ENCODE measurements at regions not wholly inside any gene's neighbourhood (a gene's known extent, or its start where the extent isn't known, plus 50 kb on each side); places are given as distances from the start of the nearest gene placed in this dataset.

DNA sequence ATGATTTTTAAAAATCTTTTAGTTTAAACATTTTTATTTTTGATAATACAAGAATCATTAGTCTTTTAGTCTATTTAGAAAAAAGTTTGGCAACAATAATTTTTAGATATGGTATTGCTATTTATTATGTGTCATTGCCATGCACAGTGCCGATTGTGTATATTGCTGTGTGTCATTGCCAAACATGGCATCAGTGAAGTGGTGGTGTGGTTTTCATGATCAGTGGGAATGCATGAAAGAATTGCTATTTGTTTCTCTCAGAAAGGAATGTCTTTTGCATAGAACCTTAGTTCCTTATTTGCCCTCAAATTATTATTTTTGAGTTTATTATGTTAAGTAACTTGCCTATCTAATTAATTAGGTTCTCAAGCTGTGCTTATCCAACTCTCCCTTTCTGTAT lies 397.5 kb upstream of the PDE3A start:
- DNase-seq (ENCODE audit: extremely low read depth, low read depth): no peak

DNA sequence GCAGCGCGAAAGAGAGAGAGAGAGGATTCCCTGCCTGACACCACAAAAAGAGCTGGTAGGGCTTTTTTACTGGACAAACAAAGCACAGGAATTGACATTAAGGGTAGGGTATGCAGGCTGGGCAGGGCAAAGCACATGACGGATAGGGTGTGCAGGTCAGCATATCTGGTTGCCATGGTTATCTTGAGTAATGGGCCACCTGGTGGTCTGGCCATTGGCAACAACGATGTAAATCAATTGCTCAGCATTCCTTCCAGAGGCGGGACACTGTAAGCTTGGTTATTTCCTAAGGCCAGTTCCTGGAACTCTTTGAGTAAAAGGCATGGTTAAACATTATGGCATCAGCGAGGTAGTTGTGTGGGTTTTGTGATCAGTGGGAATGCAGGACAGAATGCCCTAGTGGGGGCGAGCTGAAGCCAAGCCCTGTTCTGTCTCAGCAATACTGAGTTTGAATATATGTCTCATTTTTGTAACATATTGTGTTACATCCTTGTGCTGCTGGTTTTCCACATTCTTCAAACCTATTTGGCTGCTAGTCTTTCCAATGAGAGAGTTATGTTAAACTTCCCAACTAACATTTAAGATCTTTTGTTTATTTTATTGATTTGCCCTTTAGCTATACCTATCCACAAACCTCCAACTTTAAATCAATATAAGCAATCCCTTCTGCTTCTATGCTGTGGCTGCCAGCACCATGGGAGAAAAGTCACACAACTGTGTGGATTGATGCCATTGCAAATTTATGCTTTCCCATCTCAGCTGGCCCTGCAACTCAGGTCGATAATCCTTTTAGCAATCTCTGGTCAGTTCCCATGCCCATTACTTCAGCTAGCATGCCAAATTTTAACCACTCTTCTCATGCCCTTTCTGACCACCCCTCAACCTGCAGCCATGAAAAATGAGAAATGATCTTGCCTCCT lies 396.7 kb upstream of the PDE3A start:
- peak; percentile 91 for DNase-seq (ENCODE audit: extremely low read depth, low read depth)

DNA sequence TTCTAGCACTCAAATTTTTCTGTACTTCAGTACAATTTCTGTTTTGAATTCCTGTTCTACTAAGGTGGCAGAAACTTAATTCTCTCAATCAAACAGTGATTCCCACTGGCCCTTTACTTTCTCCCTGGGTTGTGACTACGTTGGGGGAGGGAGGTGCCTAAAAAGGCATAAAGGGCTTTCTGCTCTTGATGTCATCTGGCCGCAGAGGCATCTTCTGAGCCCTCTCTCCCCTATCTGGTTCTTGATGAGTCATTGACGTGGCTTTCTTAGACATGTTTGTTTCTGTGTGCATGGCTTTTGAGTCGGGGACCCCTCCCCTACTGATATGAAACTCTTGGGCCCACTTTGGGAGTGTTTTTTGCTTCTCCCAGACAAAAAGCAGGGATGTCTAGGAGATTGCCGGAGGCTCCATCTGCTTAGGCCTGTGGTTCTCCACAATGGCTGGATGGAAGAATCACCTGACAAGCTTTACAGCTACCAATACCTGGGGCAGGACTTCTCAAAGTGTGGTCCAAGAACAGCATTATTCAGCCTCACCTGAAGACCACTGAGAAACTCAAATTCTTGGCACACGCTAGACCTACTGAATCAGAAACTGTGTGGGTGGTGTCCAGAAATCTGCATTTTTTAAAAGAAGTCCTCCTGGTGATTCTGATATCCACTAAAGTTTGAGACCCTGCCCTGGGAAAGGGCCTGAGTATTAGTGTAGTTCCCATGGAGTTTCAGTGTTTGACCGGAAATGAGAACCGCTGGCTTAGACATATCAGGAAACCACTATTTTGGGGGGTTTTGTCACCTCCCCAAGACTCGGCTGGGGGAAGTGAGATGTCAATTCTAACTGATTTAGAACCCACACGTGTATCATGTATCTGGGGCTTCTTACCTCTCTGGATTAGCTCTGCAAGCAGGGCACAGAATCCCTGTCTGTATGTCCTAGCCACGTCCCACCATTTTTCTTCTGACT lies 395.7 kb upstream of the PDE3A start:
- DNase-seq (ENCODE audit: extremely low read depth, low read depth): peak; percentile 76

DNA sequence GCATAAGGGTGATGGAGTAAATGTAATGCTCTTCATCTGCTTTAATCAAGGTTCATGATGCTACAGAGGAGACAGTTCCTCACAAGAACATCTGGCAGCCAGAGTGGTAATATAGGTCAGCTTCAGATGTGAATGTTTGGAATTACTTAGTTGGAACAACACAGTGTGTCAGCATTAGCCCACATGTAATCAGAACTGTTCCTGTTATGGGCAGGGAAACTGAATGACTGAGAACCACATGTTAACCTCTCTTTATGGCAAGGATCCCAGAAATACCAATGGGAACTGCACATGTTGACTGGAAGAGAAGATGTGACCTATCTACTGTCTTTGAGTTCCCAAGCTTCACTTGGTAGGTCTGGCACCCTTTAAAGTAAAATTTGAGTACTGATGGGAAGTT lies 390.1 kb upstream of the PDE3A start:
- no peak for DNase-seq (ENCODE audit: extremely low read depth, low read depth)

DNA sequence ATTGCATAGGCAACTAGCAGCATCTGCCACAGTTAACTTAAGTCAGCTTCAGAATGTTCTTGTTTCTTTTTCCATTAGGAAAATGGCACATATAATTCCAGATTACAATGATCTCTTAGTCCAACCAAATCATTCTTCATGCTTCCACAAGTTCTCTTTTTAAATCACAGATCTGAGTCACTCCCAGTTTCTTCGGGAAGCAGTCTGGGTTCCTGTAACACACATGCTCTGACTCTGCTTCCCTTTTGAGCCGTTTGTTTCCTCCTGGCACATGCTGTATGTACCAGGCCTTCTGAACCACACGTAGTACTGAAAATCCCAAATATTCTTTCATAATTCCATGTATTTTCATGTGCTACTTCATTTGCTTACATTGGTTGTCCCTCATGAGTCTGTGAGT lies 388.8 kb upstream of the PDE3A start:
- DNase-seq (ENCODE audit: extremely low read depth, low read depth): no peak

DNA sequence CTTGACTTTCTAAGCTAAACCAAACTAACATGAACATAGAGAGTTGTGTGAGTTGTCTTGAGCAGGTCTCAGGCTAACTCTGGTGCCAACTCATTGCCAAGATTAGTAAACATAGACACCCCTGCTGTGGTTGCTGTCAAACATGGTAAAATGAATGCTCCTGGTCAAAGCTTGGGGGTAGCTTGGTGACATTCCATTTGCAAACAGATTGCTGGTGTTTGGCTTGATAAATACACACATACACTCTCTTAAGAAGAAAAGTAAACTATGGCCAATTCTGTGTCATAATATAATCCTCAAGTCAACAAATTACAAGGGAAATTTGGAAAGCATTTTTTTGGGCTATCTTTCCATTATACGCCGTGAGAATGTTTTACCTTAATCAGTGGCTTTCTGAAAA lies 386.4 kb upstream of the PDE3A start:
- no peak for DNase-seq (ENCODE audit: extremely low read depth, low read depth)

DNA sequence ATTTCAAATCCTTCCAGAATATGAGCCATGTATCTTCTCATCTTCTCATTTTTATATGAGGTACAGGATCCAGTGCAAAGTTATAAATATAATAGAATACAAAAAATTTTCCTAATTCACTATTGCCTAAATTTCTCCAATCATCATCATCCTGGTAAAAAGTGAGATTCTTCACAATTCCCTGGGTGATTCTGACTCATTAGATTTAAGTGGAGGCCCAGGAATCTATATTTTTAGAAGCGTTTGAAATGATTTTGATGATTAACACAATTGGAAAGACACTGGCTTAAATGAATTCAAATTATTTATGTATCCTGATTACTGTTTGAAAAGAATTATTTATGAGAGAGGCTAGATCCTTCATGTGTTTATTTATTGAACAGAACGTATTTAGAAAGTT lies 380.3 kb upstream of the PDE3A start:
- no peak for DNase-seq (ENCODE audit: extremely low read depth, low read depth)

DNA sequence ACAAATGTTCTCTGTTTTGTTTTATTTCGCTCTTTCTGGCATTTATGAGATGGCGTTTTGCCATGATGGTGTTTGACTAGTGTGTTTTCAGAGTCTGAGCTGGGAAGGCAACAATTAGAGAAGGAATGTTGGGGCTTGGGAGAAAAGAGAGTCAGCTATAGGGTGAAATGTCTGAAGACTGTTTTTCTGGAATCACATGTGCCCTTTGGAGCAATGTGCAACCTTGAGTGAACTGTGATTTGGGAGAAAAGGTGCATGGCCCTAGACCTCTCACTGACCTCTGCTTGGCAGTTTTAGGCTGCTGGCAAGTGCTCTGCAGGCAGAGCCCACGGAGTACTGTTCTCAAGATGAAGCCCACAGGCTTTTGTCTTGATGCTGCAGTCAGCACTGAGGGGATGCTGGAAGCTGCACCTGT lies 379.9 kb upstream of the PDE3A start:
- DNase-seq (ENCODE audit: extremely low read depth, low read depth): no peak

DNA sequence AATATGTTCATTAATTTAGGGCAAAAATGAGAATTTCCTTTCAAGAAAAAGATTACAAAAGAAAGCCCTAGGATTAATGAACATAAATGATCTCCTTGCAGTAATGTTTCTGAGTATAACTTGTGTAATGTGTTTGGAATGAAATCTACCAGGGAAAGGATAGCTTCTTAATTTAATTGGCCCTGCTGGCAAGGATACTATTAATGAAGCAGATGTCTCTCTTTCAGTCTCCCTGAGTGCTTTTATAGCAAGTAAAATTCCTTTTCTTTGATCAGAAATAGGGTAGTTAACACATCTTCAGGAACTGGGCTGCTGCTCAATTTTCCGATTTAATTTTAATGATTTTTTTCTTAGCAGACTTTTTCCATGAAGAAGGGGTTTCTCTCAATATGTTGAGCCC lies 379.4 kb upstream of the PDE3A start:
- DNase-seq (ENCODE audit: extremely low read depth, low read depth): no peak

DNA sequence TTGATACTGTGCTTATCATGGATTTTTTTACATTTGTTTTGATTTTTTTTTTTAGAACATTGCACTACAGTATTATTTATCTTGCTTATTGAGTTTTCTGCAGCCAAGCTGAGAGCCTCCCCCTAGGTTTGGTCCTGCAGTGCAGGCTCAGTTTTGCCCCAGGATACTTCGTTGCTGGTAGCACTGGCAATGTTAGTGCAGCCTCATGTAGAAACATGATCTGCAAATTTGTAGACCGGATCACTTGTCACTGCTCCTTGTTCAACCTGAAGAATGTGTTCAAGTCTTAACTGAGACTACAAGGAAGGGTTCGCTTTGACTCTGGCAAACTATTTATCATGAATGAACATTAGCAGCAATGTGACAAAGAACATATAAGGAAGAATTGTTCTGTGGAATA lies 377.2 kb upstream of the PDE3A start:
- DNase-seq (ENCODE audit: extremely low read depth, low read depth): no peak

DNA sequence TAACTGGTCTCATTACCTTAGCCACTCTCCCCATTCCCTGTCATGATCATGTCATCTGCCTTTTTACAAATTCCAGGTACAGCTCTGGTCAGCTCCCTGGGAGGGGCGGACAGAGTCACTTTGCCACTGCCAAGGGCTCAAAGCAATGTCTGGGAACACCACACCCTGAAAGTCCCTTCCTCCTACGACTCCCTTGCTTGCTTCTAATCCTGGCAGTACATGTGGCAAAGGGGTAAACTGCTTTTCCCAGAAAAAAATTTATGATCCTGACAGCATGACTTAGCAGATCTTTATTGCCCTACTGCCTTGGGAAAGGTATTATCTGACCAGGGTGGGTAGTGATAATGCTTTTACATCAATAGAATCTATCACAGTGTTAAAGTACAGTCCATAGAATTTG lies 376.0 kb upstream of the PDE3A start:
- no peak for DNase-seq (ENCODE audit: extremely low read depth, low read depth)

DNA sequence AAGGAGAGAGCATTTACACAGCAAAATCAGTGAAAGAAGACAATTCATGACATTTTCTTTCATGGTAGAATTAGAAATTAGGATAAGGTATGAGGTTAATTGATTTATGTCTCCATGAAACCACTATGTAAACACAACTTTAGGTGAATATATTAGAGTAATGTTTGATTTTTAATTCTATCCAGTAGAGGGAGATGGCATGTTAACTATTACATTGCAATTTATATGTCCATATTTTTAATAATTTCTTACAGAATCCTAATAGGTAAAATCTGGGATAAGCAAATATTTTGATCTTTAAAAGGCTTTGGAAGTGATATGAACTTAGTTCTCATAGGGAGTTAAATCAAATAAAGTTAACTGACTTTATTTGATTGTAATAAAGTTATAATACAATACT lies 373.4 kb upstream of the PDE3A start:
- DNase-seq (ENCODE audit: extremely low read depth, low read depth): no peak

DNA sequence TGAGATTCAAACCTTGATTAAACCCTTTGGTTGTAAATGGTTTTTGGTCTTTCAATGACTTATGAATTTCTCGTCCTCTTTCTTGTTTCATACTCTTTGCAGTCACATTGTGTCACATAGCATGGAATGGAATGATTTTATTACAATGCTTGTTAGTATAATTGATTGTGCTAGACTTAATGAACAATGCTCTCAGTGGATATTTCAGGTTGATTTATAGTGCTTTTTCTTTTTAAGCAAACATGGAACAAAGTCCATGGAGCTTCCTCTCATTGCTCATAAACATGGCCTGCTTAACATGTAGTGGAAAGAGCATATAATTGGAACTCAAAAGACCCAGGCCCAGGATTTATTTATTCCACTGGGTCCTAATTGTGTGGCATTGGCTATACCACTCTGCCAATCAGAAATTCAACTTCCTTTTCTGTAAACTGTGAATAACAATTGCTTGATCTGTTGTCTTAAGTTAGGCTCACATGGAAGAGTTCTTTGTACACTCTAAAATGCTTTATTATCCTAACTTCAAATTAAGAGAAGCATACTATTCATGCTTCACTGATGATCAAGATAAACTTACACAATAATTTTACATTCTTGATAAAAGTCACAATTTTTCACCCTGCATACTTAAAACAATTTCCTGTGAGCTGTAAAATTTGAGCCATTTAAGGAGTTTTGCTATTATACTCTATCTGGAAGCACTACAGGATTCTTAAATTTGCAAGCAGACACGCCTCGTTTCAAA lies 370.5 kb upstream of the PDE3A start:
- DNase-seq (ENCODE audit: extremely low read depth, low read depth): no peak

DNA sequence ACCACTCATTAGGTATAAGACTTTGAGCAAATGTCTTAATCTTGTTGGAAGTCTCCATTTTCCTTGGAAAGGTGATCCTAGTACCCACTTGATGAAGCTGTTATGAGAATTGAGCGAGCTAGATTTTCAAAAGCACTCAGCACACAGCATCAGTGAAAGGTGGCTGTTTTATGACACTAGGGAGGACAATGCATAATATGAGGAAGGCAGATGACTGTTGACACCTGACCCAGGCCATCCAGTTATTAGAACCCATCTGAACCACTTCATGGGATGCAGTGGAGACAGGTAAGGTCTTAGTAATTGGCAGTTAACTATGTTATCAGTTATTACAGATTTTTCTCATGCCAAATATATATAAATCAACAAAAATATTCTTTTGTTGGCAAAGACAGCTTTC lies 369.9 kb upstream of the PDE3A start:
- no peak for DNase-seq (ENCODE audit: extremely low read depth, low read depth)

DNA sequence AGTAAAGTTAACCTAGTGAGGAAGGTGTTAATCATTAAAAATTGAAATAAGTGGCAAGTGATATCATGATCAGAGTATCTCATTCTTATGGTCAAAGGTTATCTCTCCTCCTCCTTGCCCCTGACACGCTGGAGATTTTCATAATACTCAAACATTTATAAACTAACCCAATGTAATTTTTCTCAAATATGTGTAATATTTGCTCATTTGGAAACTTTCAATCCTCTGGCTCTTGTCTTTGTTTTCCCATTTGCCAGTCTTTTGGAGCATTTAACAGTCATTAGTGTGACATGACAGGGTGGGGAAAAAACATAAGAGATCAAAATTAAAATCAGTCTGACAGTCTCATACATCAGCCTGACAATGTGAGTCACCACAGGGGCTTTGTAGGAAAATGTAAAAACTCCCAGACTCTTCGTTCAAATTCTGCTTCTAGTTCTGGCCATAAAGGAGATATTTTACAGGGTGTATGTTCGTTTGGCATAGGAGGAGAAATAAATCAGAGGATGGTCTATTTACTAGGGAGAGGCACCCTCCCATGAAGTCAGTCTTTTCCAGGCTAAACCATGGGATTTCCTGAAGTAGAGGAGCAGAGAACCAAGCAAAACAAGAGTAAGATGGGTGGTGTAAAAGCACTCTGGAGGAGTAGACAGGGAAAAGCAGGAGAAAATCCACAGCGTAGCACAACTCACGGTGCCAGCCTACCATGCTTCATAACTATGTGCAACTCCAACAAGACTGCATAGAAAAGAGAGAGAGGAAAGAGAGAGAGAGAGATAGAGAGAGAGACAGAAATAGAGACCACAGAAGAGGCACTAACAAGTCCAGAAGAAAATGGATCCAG lies 369.2 kb upstream of the PDE3A start:
- DNase-seq (ENCODE audit: extremely low read depth, low read depth): peak; percentile 80

DNA sequence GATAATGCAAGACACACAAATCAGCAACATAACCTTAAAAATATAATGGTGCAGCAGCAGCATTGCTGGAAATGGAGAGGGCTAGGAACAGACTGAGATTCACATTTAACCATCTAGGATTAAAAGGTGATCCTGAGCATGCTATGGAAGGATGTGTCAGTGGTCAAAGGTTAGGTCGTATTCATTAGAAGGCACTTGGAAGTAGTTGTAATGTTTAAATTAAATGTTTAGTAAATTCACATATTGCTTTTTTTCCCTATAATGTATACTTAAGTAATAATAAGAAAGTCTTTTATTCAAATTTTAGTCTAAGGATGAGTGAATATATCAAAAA lies 368.6 kb upstream of the PDE3A start:
- DNase-seq (ENCODE audit: extremely low read depth, low read depth): no peak

DNA sequence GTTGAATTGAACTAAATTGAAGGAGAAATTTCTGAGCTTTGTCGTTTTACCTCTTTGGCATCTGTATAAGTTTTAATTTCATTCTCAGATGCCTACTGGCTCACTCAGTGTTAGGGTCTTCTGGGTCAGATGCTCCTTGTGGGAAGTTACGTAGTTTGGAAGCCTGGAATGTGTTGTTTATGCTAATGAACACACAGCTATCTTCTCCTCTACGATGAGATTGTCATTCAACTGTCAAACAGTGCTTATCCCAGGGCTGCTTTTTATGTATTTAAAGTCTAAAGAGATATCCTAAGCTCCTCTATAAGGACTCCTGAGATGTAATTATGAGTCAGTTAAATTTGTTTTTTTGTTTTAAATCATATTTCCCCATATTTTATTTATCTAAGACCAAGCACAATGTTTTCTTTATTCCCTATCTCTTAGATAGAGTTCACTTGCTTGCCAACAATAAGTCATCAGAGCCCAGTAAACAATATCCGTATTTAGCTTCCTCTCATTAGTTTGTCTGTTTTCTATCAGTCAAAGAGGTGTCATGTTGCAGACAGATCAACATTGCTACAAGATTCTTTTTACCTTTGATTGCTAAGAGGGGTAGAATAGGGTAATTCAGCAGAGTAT lies 368.0 kb upstream of the PDE3A start:
- DNase-seq (ENCODE audit: extremely low read depth, low read depth): peak; percentile 65

DNA sequence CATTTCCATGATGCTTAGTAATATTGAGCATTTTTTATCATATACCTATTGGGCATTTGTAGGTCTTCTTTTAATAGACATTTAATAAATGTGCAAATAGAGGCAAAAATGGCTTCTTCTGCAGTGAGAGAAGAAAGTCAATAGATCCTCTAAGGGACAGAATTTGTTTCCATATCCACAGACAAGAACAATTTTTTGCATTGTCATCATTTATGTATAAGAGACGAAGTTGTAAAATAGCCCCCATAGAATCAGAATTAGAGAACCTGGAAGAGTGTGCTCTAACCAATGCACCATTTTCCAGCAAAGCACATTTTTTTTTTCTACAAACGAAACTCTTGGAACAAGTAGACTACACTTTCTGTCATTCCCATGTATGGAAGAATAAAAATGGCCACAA lies 365.1 kb upstream of the PDE3A start:
- DNase-seq (ENCODE audit: extremely low read depth, low read depth): no peak

DNA sequence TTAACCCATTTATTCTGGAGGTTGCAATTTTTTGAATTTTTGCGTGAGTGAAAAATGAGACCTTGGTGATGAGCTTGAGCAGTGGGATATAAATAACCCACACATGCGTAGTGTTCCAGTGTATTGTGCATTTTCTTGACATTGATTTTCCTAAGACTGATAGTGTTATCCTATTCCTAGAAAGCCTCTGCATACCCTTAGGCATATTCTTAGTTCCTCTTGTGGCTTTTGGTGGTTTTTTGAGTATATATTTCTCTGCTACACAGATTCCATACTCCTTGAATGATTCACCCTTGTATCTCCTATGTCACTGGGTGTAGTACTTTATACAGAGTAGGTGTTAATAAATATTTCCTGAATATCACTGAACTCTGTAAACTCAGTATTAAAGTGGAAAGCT lies 363.4 kb upstream of the PDE3A start:
- no peak for DNase-seq (ENCODE audit: extremely low read depth, low read depth)

Measured in NCI-H460 (cell line).